Ectodermal cell (in vitro differentiated cells): ENCODE measurements at regions not wholly inside any gene's neighbourhood (a gene's known extent, or its start where the extent isn't known, plus 50 kb on each side); places are given as distances from the start of the nearest gene placed in this dataset.

Experiments
- H3K27ac ChIP-seq: 2 replicates; pipeline ENCODE4 v1.7.0; 2013; ENCODE audit warnings: mild to moderate bottlenecking, low read depth, low read length; ENCODE audit not compliant: insufficient read depth, poor library complexity, severe bottlenecking
- H3K27me3 ChIP-seq: 2 replicates; pipeline ENCODE4 v1.7.0; 2013; ENCODE audit warnings: mild to moderate bottlenecking, low read length; ENCODE audit not compliant: insufficient read depth, control insufficient read depth, poor library complexity, severe bottlenecking
- H3K36me3 ChIP-seq: one replicate; pipeline ENCODE4 v1.7.0; 2013; ENCODE audit warnings: low read length; ENCODE audit not compliant: control insufficient read depth, insufficient read depth
- H3K4me1 ChIP-seq: one replicate; pipeline ENCODE4 v1.7.0; 2013; ENCODE audit warnings: low read length; ENCODE audit not compliant: control insufficient read depth, insufficient read depth
- H3K4me3 ChIP-seq: 2 replicates; pipeline ENCODE4 v1.7.0; 2013; ENCODE audit warnings: low read depth, low read length, control low read depth; ENCODE audit not compliant: insufficient read depth
- H3K9me3 ChIP-seq: 2 replicates; pipeline ENCODE4 v1.7.0; 2013; ENCODE audit warnings: mild to moderate bottlenecking, low read length, moderate library complexity; ENCODE audit not compliant: control insufficient read depth
- WGBS, 2 experiments: methylation state at CpG; one replicate each; pipeline ENCODE4 v1.1.7; 2013; ENCODE audit warnings: missing lambda C conversion rate in 2 of 2; 5-methylcytosine and 5-hydroxymethylcytosine counted together

DNA sequence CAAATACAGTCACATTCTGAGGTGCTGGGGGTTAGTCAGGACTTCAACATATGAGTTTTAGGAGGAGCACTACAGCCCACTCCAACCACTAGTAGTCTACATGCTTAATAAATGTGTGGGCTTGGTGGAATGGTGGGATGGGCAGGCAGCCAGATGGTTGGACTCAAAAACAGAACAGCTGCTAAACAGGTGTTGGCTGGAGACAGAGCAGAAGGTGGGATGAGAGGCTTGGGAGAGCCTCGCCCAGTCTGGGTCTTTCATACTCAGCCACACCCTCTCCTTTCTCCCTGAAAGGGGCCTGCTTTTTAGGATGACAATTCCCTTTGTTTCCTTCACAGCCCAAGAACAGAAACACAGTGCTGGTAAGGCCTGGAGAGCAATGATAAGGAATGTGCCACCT, 143.9 kb upstream of the KLHL29 start:
- Histone ChIP-seq H3K4me1 (peaks cover 5% of the 10 kb centered on the region), H3K27me3 (no peaks in the 10 kb centered on the region), H3K9me3 (no peaks in the 10 kb centered on the region), H3K36me3 (no peaks in the 10 kb centered on the region), H3K4me3 (no peak overlapping the region), H3K27ac (no peak overlapping the region)
- WGBS, 2 experiments, result 80 to 91% methylated on average over 1 of the region's 1 CpG

DNA sequence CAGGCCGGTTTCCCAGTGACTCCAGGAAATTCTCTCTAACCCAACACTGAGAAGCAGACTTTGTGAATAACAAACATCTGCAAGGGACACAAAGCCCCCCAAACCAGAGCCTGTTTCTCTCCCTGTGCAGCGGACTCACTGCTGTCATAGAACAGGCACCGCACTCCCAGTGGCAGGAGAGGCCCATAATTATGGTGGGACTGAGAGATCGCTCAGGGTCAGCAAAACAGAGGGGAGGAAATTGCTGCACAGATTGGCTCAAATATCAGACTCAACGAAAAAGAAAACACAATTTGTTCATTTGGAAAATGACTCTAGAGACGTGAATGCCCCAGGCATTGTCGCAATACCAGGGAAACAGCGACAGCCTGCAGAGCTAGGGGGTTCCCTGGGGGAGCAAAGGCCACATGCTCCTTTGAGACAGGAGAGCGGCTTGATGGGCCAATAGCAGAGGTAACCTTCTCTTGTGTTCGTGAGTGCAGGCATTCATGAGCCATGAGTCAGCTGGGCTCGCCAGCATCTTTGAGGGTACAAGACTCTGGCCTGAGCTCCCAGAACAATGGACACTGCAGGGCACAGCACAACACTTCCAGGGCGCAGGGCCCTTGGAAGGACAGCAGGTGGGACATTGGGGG, 143.3 kb upstream of the KLHL29 start:
- H3K4me1 ChIP-seq, result peaks cover 5% of the 10 kb centered on the region
- no peak overlapping the region for H3K27ac ChIP-seq
- 87 to 88% methylated on average over 12 of the region's 12 CpGs for WGBS, 2 experiments
- H3K4me3 ChIP-seq, result no peak overlapping the region
- no peaks in the 10 kb centered on the region for H3K27me3 ChIP-seq
- H3K9me3 ChIP-seq, result no peaks in the 10 kb centered on the region
- no peaks in the 10 kb centered on the region for H3K36me3 ChIP-seq

DNA sequence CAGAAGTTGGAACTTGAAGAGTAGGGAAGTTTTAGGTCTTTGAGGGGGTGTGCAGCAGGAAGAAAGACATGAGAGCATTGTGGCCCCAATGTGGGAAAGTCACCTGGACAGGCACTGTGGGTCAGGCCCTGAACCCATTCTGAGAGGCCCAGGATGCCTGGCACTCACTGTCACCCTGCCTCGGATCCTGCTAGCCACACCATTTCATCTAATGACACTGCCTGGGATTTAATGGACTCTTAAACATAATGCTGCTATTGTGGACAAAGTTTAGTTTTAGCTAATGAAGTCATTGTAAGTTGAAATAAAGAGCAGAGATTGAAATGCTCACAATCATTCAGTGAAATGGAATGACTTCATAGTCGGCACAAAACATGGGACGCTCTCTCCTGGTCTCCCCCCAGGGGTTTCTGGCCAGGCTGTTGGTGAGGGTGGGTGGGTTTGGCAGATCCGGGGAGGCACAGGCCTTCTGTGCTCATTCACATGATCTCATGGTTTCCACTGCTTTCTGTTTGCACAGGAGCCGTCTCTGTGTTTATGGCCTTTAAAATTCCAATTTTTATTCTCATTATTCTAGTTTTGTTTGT, 141.8 kb upstream of the KLHL29 start:
- no peaks in the 10 kb centered on the region for H3K9me3 ChIP-seq
- 95 to 96% methylated on average over 4 to 5 of the region's 5 CpGs for WGBS, 2 experiments
- H3K4me3 ChIP-seq, result no peak overlapping the region
- no peaks in the 10 kb centered on the region for H3K36me3 ChIP-seq
- no peak overlapping the region for H3K27ac ChIP-seq
- H3K27me3 ChIP-seq, result no peaks in the 10 kb centered on the region
- H3K4me1 ChIP-seq, result peaks cover 5% of the 10 kb centered on the region

GRCh38 chr2:23244617-23245016, 140.4 kb upstream of the KLHL29 start:
- H3K27me3 ChIP-seq, result no peaks in the 10 kb centered on the region
- no peaks in the 10 kb centered on the region for H3K9me3 ChIP-seq
- H3K27ac ChIP-seq, result no peak overlapping the region
- 67 to 90% methylated on average over 1 of the region's 1 CpG for WGBS, 2 experiments
- no peaks in the 10 kb centered on the region for H3K36me3 ChIP-seq
- peaks cover 5% of the 10 kb centered on the region for H3K4me1 ChIP-seq
- H3K4me3 ChIP-seq, result no peak overlapping the region

DNA sequence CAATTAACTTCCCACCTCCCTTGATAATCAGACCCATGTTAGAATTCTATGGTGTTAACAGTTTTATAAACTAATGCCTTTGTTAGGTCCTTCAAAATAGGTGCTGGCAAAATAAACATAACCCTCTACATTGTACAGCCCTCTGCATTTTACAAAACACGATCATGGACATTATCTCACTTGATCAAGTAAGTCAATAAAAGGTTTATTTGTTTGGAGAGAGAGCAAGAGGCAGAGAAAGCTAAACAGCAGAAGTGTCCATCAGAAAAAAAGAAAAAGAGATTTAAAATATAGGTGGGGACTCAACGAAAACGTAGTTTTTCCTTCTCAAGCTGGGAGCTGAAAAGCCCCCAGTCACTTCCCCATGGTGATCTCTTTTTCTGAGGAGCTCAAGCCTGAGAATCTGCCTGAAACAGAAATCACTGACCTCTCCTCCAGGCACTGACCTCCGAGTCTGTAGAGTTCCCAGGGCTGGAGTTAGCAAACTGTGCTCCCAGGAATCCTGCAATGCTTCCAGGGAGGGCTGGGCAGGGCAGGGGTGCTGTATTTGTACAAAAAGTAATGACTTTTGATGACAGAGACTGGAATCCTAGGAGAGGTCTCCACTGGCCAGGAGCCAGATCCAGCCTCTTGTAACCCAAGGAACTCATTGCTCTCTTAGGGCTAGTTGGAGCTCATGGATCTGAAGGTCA, 137.8 kb upstream of the KLHL29 start:
- Histone ChIP-seq H3K4me1 (no peaks in the 10 kb centered on the region), H3K27me3 (no peaks in the 10 kb centered on the region), H3K36me3 (no peaks in the 10 kb centered on the region), H3K9me3 (no peaks in the 10 kb centered on the region), H3K27ac (no peak overlapping the region), H3K4me3 (no peak overlapping the region)
- WGBS, 2 experiments, result 80 to 87% methylated on average over 3 of the region's 4 CpGs

GRCh38 chr2:23248667-23249066, 136.3 kb upstream of the KLHL29 start:
- no peaks in the 10 kb centered on the region for H3K9me3 ChIP-seq
- no peaks in the 10 kb centered on the region for H3K27me3 ChIP-seq
- 71 to 86% methylated on average over 1 of the region's 1 CpG for WGBS, 2 experiments
- no peak overlapping the region for H3K4me3 ChIP-seq
- no peak overlapping the region for H3K27ac ChIP-seq
- no peaks in the 10 kb centered on the region for H3K4me1 ChIP-seq
- no peaks in the 10 kb centered on the region for H3K36me3 ChIP-seq

- no peaks in the 10 kb centered on the region for H3K36me3 ChIP-seq
- no peak overlapping the region for H3K4me3 ChIP-seq
- H3K27ac ChIP-seq, result no peak overlapping the region
- H3K4me1 ChIP-seq, result no peaks in the 10 kb centered on the region
- no peaks in the 10 kb centered on the region for H3K9me3 ChIP-seq
- H3K27me3 ChIP-seq, result no peaks in the 10 kb centered on the region
- 96 to 97% methylated on average over 5 of the region's 5 CpGs for WGBS, 2 experiments
Observed at GRCh38 chr2:23249348-23249747, 135.6 kb upstream of the KLHL29 start.

DNA sequence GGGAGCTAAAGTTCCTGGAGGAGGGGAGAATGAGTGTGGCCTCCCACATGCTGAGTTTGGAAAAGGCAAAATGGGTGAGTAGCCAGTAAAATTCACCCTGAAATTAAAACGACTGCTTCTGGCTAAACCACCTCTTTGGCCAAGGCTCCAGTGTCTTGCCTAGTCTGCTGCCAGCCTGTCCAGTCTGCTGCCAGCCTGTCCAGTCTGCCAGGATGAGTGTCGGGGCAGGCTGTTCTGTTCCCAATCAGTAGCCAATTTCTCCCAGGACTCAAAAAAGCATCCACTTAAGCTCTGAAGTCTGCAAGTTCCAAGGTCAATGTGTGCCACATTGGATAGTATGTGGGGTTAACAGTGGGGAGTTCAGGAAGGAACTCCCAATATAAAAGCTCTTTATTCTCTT, 134.6 kb upstream of the KLHL29 start:
- WGBS, 2 experiments, result 81 to 89% methylated on average over 2 of the region's 2 CpGs
- no peaks in the 10 kb centered on the region for H3K9me3 ChIP-seq
- H3K27me3 ChIP-seq, result no peaks in the 10 kb centered on the region
- H3K4me3 ChIP-seq, result no peak overlapping the region
- H3K36me3 ChIP-seq, result no peaks in the 10 kb centered on the region
- no peaks in the 10 kb centered on the region for H3K4me1 ChIP-seq
- H3K27ac ChIP-seq, result no peak overlapping the region

DNA sequence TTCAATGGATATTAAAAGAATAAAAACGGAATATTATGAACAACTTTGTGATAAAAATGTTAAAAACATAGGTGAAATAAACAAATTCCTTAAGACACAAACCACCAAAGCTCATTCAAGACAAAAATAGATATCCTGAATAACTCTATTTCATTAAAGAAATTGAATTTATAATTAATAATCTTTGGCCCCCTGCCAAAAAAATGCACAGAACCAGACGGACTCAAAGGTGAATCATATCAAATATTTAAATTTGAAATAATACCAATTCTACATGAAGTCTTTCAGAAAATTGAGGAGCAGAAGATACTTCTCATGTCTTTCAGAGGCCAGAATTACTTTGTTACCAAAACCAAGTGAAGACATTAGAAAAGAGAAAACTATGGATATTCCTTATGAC, 128.3 kb upstream of the KLHL29 start:
- no peaks in the 10 kb centered on the region for H3K27me3 ChIP-seq
- H3K36me3 ChIP-seq, result no peaks in the 10 kb centered on the region
- no peaks in the 10 kb centered on the region for H3K4me1 ChIP-seq
- 80% methylated on average over 1 of the region's 2 CpGs; no CpG with 5 or more reads in 1 of the 2 experiments for WGBS, 2 experiments
- H3K4me3 ChIP-seq, result no peak overlapping the region
- no peak overlapping the region for H3K27ac ChIP-seq
- no peaks in the 10 kb centered on the region for H3K9me3 ChIP-seq

DNA sequence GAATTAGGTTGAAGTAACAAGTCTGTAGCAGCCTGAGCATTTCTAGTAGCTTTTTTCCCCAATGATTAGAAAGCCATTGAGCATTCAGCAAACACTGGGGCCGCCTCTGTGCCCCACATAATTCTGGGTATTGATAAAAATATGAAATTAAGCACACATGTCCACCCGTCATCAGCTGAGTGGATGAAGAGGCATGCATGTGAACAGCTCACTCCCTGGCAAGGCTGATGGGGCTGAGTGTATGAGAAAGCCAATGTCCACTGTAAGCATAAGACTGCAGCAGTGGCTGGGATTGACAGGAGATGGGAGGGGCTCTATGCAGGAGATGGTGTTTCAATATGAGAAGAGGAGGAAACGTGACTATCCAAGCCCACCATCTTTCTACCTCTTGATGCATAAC, 124.4 kb upstream of the KLHL29 start:
- H3K9me3 ChIP-seq, result no peaks in the 10 kb centered on the region
- no peaks in the 10 kb centered on the region for H3K27me3 ChIP-seq
- H3K36me3 ChIP-seq, result no peaks in the 10 kb centered on the region
- no peak overlapping the region for H3K4me3 ChIP-seq
- 87 to 91% methylated on average over 2 to 3 of the region's 3 CpGs for WGBS, 2 experiments
- H3K27ac ChIP-seq, result no peak overlapping the region
- no peaks in the 10 kb centered on the region for H3K4me1 ChIP-seq
